NCI-H526 treated with DMSO at 0.1 percent for 48 hours (cell line): ENCODE measurements at regions not wholly inside any gene's neighbourhood (a gene's known extent, or its start where the extent isn't known, plus 50 kb on each side); places are given as distances from the start of the nearest gene placed in this dataset.

ENCODE experiments used
- DNase-seq: peaks from one replicate; lab custom pipeline; 2025; lab: John Stamatoyannopoulos, UW

GRCh38 chr15:47568030-47568429, 149.3 kb upstream of the SEMA6D start:
- no peak for DNase-seq

GRCh38 chr15:47570044-47570443, 147.3 kb upstream of the SEMA6D start:
- DNase-seq, result no peak

GRCh38 chr15:47570451-47570850, 146.9 kb upstream of the SEMA6D start:
- no peak for DNase-seq

GRCh38 chr15:47570881-47571640, 146.2 kb upstream of the SEMA6D start:
- no peak for DNase-seq

- DNase-seq, result no peak
These were observed 143.6 kb upstream of the SEMA6D start for GRCh38 chr15:47573673-47574072.

GRCh38 chr15:47577000-47577399, 140.3 kb upstream of the SEMA6D start:
- no peak for DNase-seq

GRCh38 chr15:47577461-47577860, 139.8 kb upstream of the SEMA6D start:
- no peak for DNase-seq

GRCh38 chr15:47582233-47582632, 135.1 kb upstream of the SEMA6D start:
- no peak for DNase-seq

GRCh38 chr15:47584316-47584715, 133.0 kb upstream of the SEMA6D start:
- DNase-seq, result no peak

GRCh38 chr15:47586653-47587224, 130.6 kb upstream of the SEMA6D start:
- DNase-seq, result no peak

- DNase-seq, result no peak
These were observed 129.1 kb upstream of the SEMA6D start for GRCh38 chr15:47587940-47588802.

- DNase-seq, result no peak
These were observed 128.3 kb upstream of the SEMA6D start for GRCh38 chr15:47588958-47589357.

- DNase-seq, result no peak
These were observed 118.3 kb upstream of the SEMA6D start for GRCh38 chr15:47598996-47599395.

GRCh38 chr15:47599806-47600205, 117.5 kb upstream of the SEMA6D start:
- DNase-seq, result no peak

GRCh38 chr15:47602121-47602520, 115.2 kb upstream of the SEMA6D start:
- no peak for DNase-seq

- no peak for DNase-seq
These were observed 114.3 kb upstream of the SEMA6D start for GRCh38 chr15:47603026-47603425.

- no peak for DNase-seq
These were observed 109.6 kb upstream of the SEMA6D start for GRCh38 chr15:47607695-47608094.

- no peak for DNase-seq
These were observed 107.6 kb upstream of the SEMA6D start for GRCh38 chr15:47609693-47610092.

- no peak for DNase-seq
These were observed 106.6 kb upstream of the SEMA6D start for GRCh38 chr15:47610736-47611135.

GRCh38 chr15:47614360-47615011, 102.8 kb upstream of the SEMA6D start:
- no peak for DNase-seq

GRCh38 chr15:47616876-47617275, 100.4 kb upstream of the SEMA6D start:
- DNase-seq, result no peak

GRCh38 chr15:47618241-47618640, 99.1 kb upstream of the SEMA6D start:
- DNase-seq, result no peak
